HG02938 (cell line): ENCODE measurements at regions not wholly inside any gene's neighbourhood (a gene's known extent, or its start where the extent isn't known, plus 50 kb on each side); places are given as distances from the start of the nearest gene placed in this dataset.
"Not testable (repeated sequence)": the region's sequence is repeated elsewhere in the genome, so short reads cannot be mapped to it uniquely, and the experiment has no call there.

Source experiments
- ATAC-seq: cut with Tn5 transposase; IDR thresholded peaks from one replicate; pipeline ENCODE4 v1.9.1; 2021; ENCODE audit warnings: mild to moderate bottlenecking, moderate library complexity; ENCODE audit not compliant: unreplicated experiment

DNA sequence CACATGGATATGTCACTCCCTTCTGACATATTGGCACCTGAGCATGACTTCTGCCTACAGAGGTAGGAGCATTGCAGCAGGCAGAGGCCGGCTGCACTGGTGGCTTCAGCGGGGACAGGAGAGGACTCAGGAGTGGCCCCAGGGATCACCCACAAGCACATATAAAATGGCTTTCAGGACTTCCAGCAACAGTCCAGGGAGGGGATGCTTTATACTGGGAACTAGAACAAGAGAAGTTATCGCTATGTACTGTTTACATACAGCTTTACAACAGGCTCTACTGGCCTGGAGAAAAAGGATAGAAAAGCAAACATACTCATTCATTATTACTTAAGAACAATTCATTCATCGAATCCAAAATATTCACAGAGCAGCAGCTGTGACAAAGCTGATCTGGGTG is 337.8 kb downstream of the THBS2 start:
- ATAC-seq: no peak

GRCh38 chr6:168915242-168915641 is 338.4 kb downstream of the THBS2 start:
- ATAC-seq: no peak

DNA sequence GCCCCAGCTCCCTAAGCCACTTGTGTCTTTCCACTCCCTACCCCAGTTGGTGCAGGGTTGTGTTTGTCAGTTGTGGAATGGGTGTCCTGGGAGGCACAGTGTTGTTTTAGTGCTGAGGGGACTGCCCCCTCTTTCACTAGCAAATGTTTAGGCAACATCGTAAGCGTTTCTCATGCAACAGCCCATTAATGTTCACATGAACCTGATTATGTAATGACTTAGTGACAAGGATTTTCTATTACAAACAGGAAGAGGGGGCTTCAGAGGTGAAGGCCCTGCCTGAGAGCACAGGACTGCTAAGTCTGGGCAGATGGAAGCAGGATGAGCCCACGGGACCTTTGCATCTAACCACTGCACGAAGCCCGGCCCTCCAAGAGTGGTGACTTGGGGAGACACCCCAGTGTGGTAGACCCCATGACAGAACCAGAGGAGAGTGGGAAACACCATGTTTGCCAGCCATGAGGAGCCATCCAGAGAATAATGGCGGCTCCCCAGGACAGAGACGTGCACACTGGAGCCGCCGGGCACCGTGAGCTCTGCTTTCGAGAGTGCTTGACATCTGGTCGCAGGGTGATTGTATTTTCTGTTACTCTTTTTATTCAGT is 339.7 kb downstream of the THBS2 start:
- ATAC-seq: no peak

DNA sequence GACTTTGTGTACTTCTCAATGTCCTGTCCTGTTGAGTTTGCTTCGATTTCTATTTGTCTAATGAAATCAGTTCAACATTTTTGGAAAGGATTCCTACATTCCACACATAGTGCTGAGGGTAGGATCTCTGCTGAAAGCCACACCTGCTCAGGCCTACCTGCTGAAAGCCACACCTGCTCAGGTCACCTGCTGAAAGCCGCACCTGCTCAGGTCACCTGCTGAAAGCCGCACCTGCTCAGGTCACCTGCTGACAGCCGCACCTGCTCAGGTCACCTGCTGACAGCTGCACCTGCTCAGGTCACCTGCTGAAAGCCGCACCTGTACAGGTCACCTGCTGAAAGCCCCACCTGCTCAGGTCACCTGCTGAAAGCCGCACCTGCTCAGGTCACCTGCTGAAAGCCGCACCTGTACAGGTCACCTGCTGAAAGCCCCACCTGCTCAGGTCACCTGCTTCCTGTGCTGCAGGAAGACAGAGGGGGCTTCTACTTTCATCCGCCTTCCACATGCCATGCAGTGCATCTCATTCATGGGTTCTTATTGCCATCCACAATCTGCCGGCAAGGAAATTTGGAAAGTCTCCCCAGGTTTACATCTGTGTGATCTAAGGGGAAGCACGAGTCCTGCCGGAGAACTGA is 340.3 kb downstream of the THBS2 start:
- ATAC-seq: not testable (repeated sequence)

GRCh38 chr6:168909288-168909687 is 344.4 kb downstream of the THBS2 start:
- no peak for ATAC-seq

- no peak for ATAC-seq
Measured at GRCh38 chr6:168908887-168909286, 344.8 kb downstream of the THBS2 start.

- ATAC-seq: no peak
Measured at GRCh38 chr6:168908166-168908565, 345.5 kb downstream of the THBS2 start.

DNA sequence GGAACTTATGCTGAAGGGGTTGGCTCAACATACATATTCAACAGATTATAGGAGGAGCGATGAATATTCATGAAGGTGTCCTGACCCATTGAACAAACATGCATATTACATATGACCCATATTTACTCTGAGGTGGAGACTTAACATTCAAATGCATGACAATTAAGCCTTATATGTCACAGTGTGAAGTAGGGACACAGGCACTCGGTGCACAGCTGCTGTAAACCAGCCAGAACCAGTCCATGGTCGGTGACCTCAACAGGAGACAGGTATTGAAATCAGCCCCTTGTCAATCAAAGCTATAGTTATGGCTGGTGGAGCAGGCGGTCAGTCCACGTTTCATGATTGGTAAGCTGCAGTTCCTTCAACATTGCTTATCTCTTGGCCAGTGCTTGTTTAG is 347.3 kb downstream of the THBS2 start:
- no peak for ATAC-seq

- ATAC-seq: no peak
Measured at GRCh38 chr6:168905451-168906090, 348.1 kb downstream of the THBS2 start.

DNA sequence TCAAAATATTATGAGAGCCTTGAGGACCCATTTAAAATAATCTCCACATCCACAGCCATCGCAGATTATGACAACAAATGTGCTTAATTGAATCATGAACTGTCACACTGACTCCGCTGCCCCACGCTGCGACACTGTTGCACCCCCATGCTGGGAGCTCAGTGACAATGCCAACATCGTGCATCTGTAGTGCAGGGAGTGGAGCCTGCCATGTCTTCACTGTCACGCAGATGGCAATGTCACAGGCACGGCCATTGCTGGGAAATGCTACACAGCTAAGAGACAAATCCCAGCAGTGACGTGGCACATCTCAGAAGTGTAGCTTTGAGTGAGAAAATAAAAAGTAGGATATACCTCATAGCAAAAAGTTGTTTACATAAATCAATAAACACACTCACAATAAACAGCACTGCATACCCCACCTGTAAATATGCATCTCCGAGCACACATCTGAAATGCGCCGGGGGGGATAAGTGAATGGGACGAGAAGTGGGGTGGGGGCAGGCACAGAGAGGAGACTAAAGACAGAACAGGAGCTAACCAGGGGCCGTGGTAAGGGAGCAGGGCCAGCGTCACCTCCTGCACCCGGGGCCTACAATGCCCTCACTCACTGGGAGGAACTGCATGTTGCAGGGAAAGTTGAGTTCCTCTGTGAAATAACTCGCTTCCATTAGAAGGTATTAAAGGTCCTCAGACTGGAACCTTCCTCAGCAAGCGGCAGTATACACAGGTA is 349.9 kb downstream of the THBS2 start:
- no peak for ATAC-seq

DNA sequence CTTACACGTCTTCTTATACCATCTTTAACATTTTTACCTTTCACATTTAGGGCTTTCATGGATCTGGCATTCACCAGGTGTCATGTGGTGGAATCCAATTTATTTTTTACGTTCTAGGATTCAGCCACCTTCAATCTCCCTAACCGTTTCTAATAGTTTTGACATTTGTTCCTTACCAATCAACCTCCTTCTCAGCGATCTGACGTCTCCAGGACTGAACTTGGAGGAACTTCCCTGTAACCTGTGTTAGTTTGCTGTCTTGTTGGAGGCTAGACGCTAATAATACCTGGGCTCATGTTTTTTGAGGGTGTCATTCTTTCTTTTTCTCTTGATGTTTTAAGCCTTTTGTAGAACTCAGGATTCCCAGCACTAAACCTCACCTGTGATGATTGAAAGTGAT is 351.6 kb downstream of the THBS2 start:
- no peak for ATAC-seq

DNA sequence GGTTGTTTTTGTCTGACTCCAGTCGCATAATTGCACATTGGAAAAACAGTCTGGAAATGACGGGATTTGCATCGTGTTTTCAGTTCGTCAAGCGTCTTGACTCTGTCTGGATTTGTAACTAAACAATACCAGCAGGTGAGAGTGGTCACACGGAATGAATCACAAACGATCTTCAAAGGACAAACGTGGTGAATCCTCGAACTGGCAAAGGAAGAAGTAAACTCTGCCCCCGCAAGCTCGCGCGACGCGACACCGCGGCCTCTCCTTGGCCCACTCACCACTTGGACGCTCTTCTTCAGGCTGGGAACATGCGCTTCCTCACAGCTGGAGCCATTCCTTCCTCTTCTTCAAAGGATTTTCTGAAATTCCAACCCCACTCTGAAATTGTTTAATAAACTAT is 352.6 kb downstream of the THBS2 start:
- ATAC-seq: no peak

- ATAC-seq: no peak
Measured at GRCh38 chr6:168896321-168896720, 357.3 kb downstream of the THBS2 start.

- peak; percentile 96 for ATAC-seq
Measured at GRCh38 chr6:168895102-168895812, 358.4 kb downstream of the THBS2 start.

DNA sequence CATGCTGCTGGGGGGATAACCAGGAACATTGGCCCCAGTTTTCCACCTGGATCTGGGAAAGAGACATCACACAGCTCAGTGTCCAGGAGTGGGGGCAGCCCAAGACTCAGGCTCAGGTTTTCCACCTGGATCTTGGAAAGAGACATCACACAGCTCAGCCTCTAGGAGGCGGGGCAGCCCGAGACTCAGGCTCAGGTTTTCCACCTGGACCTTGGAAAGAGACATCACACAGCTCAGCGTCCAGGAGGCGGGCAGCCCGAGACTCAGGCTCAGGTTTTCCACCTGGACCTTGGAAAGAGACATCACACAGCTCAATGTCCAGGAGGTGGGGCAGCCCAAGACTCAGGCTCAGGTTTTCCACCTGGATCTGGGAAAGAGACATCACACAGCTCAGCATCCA is 361.6 kb downstream of the THBS2 start:
- no peak for ATAC-seq

- no peak for ATAC-seq
Measured at GRCh38 chr6:168890981-168891365, 362.7 kb downstream of the THBS2 start.

DNA sequence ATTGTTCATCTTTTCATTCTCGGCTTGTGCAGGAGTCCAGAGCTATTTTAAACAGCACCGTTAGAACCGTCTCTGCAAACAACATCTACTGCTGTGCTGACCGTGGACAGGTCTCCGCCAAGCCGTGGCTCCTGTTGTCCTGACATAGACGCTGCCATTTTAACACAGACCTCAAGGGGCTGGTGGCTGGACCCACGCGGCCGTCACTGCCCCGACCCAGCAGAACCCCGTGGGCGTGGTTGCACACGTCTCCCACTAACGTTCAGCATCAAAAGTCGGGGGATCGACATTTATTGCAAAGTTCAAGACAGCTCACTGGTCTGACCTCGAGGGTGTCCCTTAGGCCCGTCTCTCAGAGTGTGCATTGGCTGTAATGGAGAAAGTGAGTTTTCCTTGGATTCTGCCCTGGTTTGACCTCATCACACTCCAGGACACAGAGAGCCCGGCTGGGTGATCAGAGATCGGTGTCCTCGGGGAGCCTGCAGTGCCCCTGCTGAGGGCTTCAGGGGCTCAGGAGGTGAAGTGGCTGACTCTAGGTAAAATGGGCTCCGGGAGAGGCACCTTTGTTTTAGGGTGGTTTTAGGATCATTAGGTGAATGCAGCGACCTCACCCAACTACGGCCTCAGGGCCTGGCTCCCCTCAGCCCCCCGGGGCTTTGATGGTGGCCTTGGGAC is 363.2 kb downstream of the THBS2 start:
- ATAC-seq: no peak

- ATAC-seq: no peak
Measured at GRCh38 chr6:168888786-168889345, 364.8 kb downstream of the THBS2 start.

- ATAC-seq: no peak
Measured at GRCh38 chr6:168888102-168888501, 365.5 kb downstream of the THBS2 start.

- ATAC-seq: no peak
Measured at GRCh38 chr6:168887621-168888020, 366.0 kb downstream of the THBS2 start.
